Liver (tissue), 8 donors: ENCODE measurements at regions not wholly inside any gene's neighbourhood (a gene's known extent, or its start where the extent isn't known, plus 50 kb on each side); places are given as distances from the start of the nearest gene placed in this dataset.

Source experiments
- DNase-seq: peaks from one replicate; pipeline ENCODE4 v3.0.0-alpha.2; 2017; ENCODE audit warnings: low spot score
- H3K27ac ChIP-seq, 2 donors: one replicate each; pipeline ENCODE4 v1.7.0; 2013; ENCODE audit warnings: inconsistent platforms in 2 of 2, low read length in 2 of 2, control low read depth in 1 of 2, low read depth in 1 of 2, mild to moderate bottlenecking in 1 of 2
- H3K27me3 ChIP-seq, 4 donors: one replicate each; pipeline versions ENCODE4 v1.6.1 to v1.7.0; 2013; ENCODE audit warnings: low read length in 3 of 4, inconsistent platforms in 1 of 4, mild to moderate bottlenecking in 1 of 4, moderate library complexity in 1 of 4; ENCODE audit not compliant: control insufficient read depth in 4 of 4, insufficient read depth in 4 of 4
- H3K36me3 ChIP-seq, 4 donors: one replicate each; pipeline versions ENCODE4 v1.6.1 to v1.7.0; 2013; ENCODE audit warnings: low read length in 3 of 4, mild to moderate bottlenecking in 3 of 4, low read depth in 1 of 4, moderate library complexity in 1 of 4; ENCODE audit not compliant: control insufficient read depth in 4 of 4, insufficient read depth in 3 of 4
- H3K4me1 ChIP-seq, 4 donors: one replicate each; pipeline versions ENCODE4 v1.6.1 to v1.7.0; 2013; ENCODE audit warnings: low read length in 3 of 4, mild to moderate bottlenecking in 3 of 4, moderate library complexity in 1 of 4; ENCODE audit not compliant: control insufficient read depth in 4 of 4, insufficient read depth in 4 of 4
- H3K4me3 ChIP-seq, 3 donors: one replicate each; pipeline versions ENCODE4 v1.6.1 to v1.7.0; 2013; ENCODE audit warnings: low read length in 3 of 3, control low read depth in 1 of 3, low read depth in 1 of 3, mild to moderate bottlenecking in 1 of 3
- H3K9ac ChIP-seq, 2 donors: one replicate each; pipeline ENCODE4 v1.7.0; 2013; ENCODE audit warnings: low read length in 2 of 2, mild to moderate bottlenecking in 2 of 2, moderate library complexity in 2 of 2, control low read depth in 1 of 2, low read depth in 1 of 2
- H3K9me3 ChIP-seq, 4 donors: one replicate each; pipeline versions ENCODE4 v1.6.1 to v1.7.0; 2013; ENCODE audit warnings: low read length in 3 of 4; ENCODE audit not compliant: control insufficient read depth in 4 of 4
- ATF3 ChIP-seq: IDR thresholded peaks from 2 replicates; pipeline ENCODE4 v1.6.1; 2016; ENCODE audit warnings: antibody characterized with exemption
- CTCF ChIP-seq: fragments of 150-350 bp; IDR thresholded peaks from 2 replicates; pipeline ENCODE4 v1.5.1; 2017; ENCODE audit warnings: improper control_type of control experiment, low read depth, low read length; ENCODE audit not compliant: missing input control
- EGR1 ChIP-seq, 2 donors: IDR thresholded peaks; 2 replicates each; pipeline ENCODE4 v1.6.1; 2016 to 2018; ENCODE audit warnings: antibody characterized with exemption in 2 of 2, low read depth in 2 of 2
- FOXA1 ChIP-seq: IDR thresholded peaks from 2 replicates; pipeline ENCODE4 v1.6.1; 2016; ENCODE audit warnings: antibody characterized with exemption
- FOXA2 ChIP-seq: IDR thresholded peaks from 2 replicates; pipeline ENCODE4 v1.6.1; 2016; ENCODE audit warnings: antibody characterized with exemption
- GABPA ChIP-seq, 2 donors: IDR thresholded peaks in 1 of 2; conservative IDR thresholded peaks in 1 of 2; 2 replicates each; pipeline ENCODE4 v1.6.1; 2016; ENCODE audit warnings: antibody characterized with exemption in 2 of 2, mild to moderate bottlenecking in 1 of 2, moderate library complexity in 1 of 2
- HNF4A ChIP-seq, 2 donors: conservative IDR thresholded peaks; 2 replicates each; pipeline ENCODE4 v1.6.1; 2016; ENCODE audit warnings: antibody characterized with exemption in 2 of 2, mild to moderate bottlenecking in 2 of 2
- HNF4G ChIP-seq: IDR thresholded peaks from 2 replicates; pipeline ENCODE4 v1.6.1; 2016; ENCODE audit warnings: antibody characterized with exemption
- JUND ChIP-seq, 2 donors: IDR thresholded peaks; 2 replicates each; pipeline ENCODE4 v1.6.1; 2016; ENCODE audit warnings: antibody characterized with exemption in 2 of 2
- MAX ChIP-seq: IDR thresholded peaks from 2 replicates; pipeline ENCODE4 v1.6.1; 2016; ENCODE audit warnings: antibody characterized with exemption
- NR2F2 ChIP-seq: IDR thresholded peaks from 2 replicates; pipeline ENCODE4 v1.6.1; 2016; ENCODE audit warnings: antibody characterized with exemption
- RAD21 ChIP-seq, 2 donors: IDR thresholded peaks; 2 replicates each; pipeline ENCODE4 v1.6.1; 2016; ENCODE audit warnings: antibody characterized with exemption in 2 of 2, mild to moderate bottlenecking in 2 of 2
- REST ChIP-seq: IDR thresholded peaks from 2 replicates; pipeline ENCODE4 v1.6.1; 2016; ENCODE audit warnings: antibody characterized with exemption, mild to moderate bottlenecking
- RXRA ChIP-seq, 2 donors: IDR thresholded peaks; 2 replicates each; pipeline ENCODE4 v1.6.1; 2017 to 2018; ENCODE audit warnings: antibody characterized with exemption in 2 of 2, mild to moderate bottlenecking in 1 of 2
- SP1 ChIP-seq: IDR thresholded peaks from 2 replicates; pipeline ENCODE4 v1.6.1; 2018; ENCODE audit warnings: antibody characterized with exemption, mild to moderate bottlenecking
- TAF1 ChIP-seq: conservative IDR thresholded peaks from 2 replicates; pipeline ENCODE4 v1.6.1; 2016; ENCODE audit warnings: antibody characterized with exemption, mild to moderate bottlenecking
- YY1 ChIP-seq: IDR thresholded peaks from 2 replicates; pipeline ENCODE4 v1.6.1; 2016; ENCODE audit warnings: antibody characterized with exemption, mild to moderate bottlenecking
- ZBTB33 ChIP-seq: IDR thresholded peaks from 2 replicates; pipeline ENCODE4 v1.6.1; 2016; ENCODE audit warnings: antibody characterized with exemption
- WGBS: extraction: QIAGEN DNeasy Blood & Tissue Kit; methylation state at CpG from one replicate; pipeline ENCODE4 v1.1.7; 2013; 5-methylcytosine and 5-hydroxymethylcytosine counted together
- donor health status: healthy.
- donor health status: healthy.
- donor health status: healthy.
- donor health status: healthy.
- donor health status: healthy.

GRCh38 chr15:97350813-97351212, 609.7 kb upstream of the ARRDC4 start:
- no peaks in the 10 kb centered on the region for H3K36me3 ChIP-seq
- no peaks in the 10 kb centered on the region for H3K4me1 ChIP-seq
- H3K27ac ChIP-seq = no peak overlapping the region
- DNase-seq = no peak
- peaks cover 0 to 3% (median 0%) of the 10 kb centered on the region in 4 donors for H3K9me3 ChIP-seq
- no peaks in the 10 kb centered on the region for H3K27me3 ChIP-seq
- no peak overlapping the region for H3K4me3 ChIP-seq
- no peak overlapping the region for H3K9ac ChIP-seq
- TF ChIP-seq RXRA (IDR thresholded peaks at IDR 0.05) (no peak), TAF1 (no peak), RAD21 (IDR thresholded peaks at IDR 0.05) (no peak), CTCF (no peak), ZBTB33 (no peak), HNF4G (no peak), HNF4A (conservative IDR thresholded peaks at IDR 0.05) (no peak), JUND (IDR thresholded peaks at IDR 0.05) (no peak), EGR1 (IDR thresholded peaks at IDR 0.05; ENCODE audit: low read depth in 2 of 2) (no peak), NR2F2 (no peak), SP1 (no peak), MAX (no peak), FOXA2 (no peak), ATF3 (no peak)
- WGBS = 56% methylated on average over 4 of the region's 4 CpGs

GRCh38 chr15:97383516-97383915, 577.0 kb upstream of the ARRDC4 start:
- WGBS = 67% methylated on average over 3 of the region's 3 CpGs
- no peak overlapping the region for H3K4me3 ChIP-seq
- no peaks in the 10 kb centered on the region for H3K36me3 ChIP-seq
- no peaks in the 10 kb centered on the region for H3K4me1 ChIP-seq
- no peak overlapping the region for H3K27ac ChIP-seq
- DNase-seq = no peak
- peaks cover 0 to 10% (median 0%) of the 10 kb centered on the region in 4 donors for H3K27me3 ChIP-seq
- TF ChIP-seq NR2F2 (no peak), CTCF (no peak), ATF3 (no peak), SP1 (no peak), GABPA (IDR thresholded peaks at IDR 0.05 in 1 of 2, conservative IDR thresholded peaks at IDR 0.05 in 1 of 2) (no peak), MAX (no peak), FOXA2 (no peak), FOXA1 (no peak), ZBTB33 (no peak), EGR1 (IDR thresholded peaks at IDR 0.05; ENCODE audit: low read depth in 2 of 2) (no peak), RXRA (IDR thresholded peaks at IDR 0.05) (no peak), REST (no peak), JUND (IDR thresholded peaks at IDR 0.05) (no peak), RAD21 (IDR thresholded peaks at IDR 0.05) (no peak), YY1 (no peak), TAF1 (no peak), HNF4G (no peak), HNF4A (conservative IDR thresholded peaks at IDR 0.05) (no peak)
- H3K9ac ChIP-seq = no peak overlapping the region
- H3K9me3 ChIP-seq = peaks cover 0 to under 1% (median 0%) of the 10 kb centered on the region in 4 donors
